ENCODE measurements at regions not wholly inside any gene's neighbourhood (a gene's known extent, or its start where the extent isn't known, plus 50 kb on each side); places are given as distances from the start of the nearest gene placed in this dataset.

DNA sequence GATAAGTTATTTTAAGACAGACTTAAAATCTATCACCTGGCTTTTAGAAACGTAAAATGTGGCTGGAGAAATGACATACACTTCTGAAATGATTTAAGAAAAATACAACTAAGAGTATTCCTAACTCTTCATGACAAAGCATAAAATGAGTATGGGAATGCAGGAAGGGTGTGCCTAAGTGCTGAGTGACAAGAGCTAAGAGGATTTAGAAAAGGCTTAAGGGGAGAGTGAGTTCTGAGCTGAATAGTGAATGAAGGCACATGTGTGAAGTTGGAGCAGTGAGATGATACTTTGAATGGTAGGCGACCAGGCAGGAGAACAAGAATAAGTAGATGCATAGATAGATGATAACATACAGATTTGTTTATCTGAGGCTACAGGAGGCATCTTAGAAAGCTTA lies 458.3 kb upstream of the TENM3 start:
- Histone ChIP-seq H3K36me3 (no peaks in the 10 kb centered on the region), H3K9me3 (no peaks in the 10 kb centered on the region), H3K27me3 (no peaks in the 10 kb centered on the region), H3K27ac (no peak overlapping the region), H3K4me1 (no peaks in the 10 kb centered on the region), H3K4me3 (no peak overlapping the region)
- intact Hi-C loops (cut with DNase I) = no loop called here
- no peak for ATAC-seq
- TF ChIP-seq, protein P1, sequence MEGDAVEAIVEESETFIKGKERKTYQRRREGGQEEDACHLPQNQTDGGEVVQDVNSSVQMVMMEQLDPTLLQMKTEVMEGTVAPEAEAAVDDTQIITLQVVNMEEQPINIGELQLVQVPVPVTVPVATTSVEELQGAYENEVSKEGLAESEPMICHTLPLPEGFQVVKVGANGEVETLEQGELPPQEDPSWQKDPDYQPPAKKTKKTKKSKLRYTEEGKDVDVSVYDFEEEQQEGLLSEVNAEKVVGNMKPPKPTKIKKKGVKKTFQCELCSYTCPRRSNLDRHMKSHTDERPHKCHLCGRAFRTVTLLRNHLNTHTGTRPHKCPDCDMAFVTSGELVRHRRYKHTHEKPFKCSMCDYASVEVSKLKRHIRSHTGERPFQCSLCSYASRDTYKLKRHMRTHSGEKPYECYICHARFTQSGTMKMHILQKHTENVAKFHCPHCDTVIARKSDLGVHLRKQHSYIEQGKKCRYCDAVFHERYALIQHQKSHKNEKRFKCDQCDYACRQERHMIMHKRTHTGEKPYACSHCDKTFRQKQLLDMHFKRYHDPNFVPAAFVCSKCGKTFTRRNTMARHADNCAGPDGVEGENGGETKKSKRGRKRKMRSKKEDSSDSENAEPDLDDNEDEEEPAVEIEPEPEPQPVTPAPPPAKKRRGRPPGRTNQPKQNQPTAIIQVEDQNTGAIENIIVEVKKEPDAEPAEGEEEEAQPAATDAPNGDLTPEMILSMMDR (IDR thresholded peaks at IDR 0.05) = no peak
- DNase-seq = no peak

DNA sequence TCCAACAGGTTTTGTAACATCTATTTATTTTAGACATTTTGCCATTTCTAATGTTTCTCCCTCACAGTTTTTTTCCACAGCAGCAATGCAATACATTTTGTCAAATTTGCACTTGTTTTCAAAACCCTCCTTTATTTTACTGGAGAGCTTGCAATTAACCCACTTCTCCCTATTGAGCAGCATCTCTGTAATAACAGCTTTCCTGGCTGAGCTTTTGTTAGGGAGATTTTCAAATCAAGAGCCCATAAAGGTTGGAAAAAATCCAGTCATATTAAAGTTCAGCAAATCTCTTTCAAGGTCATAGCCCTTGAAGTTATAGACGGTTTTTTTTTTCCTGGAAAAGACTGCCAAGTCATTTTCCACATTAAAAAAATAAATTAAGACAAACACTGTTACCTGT lies 450.6 kb upstream of the TENM3 start:
- intact Hi-C loops (cut with DNase I) = no loop called here
- H3K4me3 ChIP-seq = no peak overlapping the region
- ATAC-seq = no peak
- no peaks in the 10 kb centered on the region for H3K36me3 ChIP-seq
- no peak for DNase-seq
- no peaks in the 10 kb centered on the region for H3K27me3 ChIP-seq
- H3K4me1 ChIP-seq = no peaks in the 10 kb centered on the region
- TF ChIP-seq, protein P1 (IDR thresholded peaks at IDR 0.05) = no peak
- H3K27ac ChIP-seq = no peak overlapping the region
- no peaks in the 10 kb centered on the region for H3K9me3 ChIP-seq

DNA sequence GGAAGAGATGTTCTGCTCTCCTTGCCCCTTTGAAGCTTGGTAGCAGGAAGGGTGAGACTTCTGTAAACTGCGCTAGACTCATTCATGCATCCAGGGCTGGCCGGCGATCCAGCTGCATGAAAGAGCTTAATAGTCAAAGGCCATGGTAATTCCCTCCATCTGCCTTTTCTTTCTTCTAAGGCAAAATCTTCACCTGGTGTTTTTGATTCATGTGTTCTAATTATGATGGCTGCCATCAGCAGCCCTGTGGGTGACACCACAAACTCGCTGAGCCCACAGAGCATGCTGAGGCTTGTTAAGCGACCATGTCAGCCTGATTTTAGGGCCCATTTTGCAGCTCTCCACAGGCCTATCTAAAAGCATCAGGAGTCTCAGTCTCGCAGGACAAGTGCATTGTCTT lies 450.1 kb upstream of the TENM3 start:
- H3K4me1 ChIP-seq = no peaks in the 10 kb centered on the region
- TF ChIP-seq, protein P1 (IDR thresholded peaks at IDR 0.05) = no peak
- H3K4me3 ChIP-seq = no peak overlapping the region
- intact Hi-C loops (cut with DNase I) = no loop called here
- ATAC-seq = no peak
- no peak for DNase-seq
- no peaks in the 10 kb centered on the region for H3K9me3 ChIP-seq
- H3K36me3 ChIP-seq = no peaks in the 10 kb centered on the region
- no peaks in the 10 kb centered on the region for H3K27me3 ChIP-seq
- H3K27ac ChIP-seq = no peak overlapping the region

DNA sequence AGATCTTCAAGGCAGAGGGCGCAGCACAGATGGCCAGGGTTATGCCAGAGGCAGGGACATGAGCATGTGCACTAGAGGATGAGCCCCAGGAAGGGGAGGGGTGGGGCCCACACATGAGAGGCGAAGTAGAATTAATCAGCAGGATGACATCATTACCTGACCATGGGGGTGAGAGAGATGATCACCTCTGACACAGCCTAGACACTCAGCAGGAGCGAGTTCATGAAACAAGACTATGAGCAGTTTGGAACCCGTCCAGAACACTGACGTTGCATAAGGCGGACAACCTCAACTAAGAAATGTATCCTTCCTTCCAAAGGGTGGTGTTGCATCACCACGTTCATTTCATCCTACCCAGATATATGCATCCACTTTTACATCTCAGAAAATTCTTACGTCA lies 446.7 kb upstream of the TENM3 start:
- no peak overlapping the region for H3K27ac ChIP-seq
- intact Hi-C loops (cut with DNase I) = no loop called here
- no peak for ATAC-seq
- no peak overlapping the region for H3K4me3 ChIP-seq
- DNase-seq = no peak
- TF ChIP-seq, protein P1 (IDR thresholded peaks at IDR 0.05) = no peak
- no peaks in the 10 kb centered on the region for H3K9me3 ChIP-seq
- H3K4me1 ChIP-seq = no peaks in the 10 kb centered on the region
- H3K36me3 ChIP-seq = no peaks in the 10 kb centered on the region
- no peaks in the 10 kb centered on the region for H3K27me3 ChIP-seq

DNA sequence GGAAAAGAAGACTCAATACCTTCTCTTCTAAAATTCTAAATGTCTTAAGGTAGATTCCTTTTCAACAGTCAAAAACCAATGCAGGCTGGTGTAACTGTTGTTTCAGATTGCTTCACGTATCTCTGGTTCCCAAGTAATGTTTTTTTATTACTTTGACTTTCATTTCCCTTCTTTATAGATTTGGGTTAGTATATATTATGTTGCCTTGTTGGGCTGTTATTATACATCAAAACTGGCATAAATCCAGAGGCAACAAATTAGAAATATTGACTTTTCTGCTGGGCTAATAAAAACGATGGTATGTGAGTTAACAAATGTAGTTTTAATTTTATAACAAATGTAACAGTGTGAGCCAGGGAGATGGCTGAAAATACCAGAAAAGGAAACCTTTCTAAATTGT lies 444.7 kb upstream of the TENM3 start:
- no peaks in the 10 kb centered on the region for H3K4me1 ChIP-seq
- H3K4me3 ChIP-seq = no peak overlapping the region
- no peaks in the 10 kb centered on the region for H3K27me3 ChIP-seq
- intact Hi-C loops (cut with DNase I) = no loop called here
- no peaks in the 10 kb centered on the region for H3K9me3 ChIP-seq
- ATAC-seq (no peak), DNase-seq (no peak)
- no peak overlapping the region for H3K27ac ChIP-seq
- TF ChIP-seq, protein P1 (IDR thresholded peaks at IDR 0.05) = no peak
- no peaks in the 10 kb centered on the region for H3K36me3 ChIP-seq

DNA sequence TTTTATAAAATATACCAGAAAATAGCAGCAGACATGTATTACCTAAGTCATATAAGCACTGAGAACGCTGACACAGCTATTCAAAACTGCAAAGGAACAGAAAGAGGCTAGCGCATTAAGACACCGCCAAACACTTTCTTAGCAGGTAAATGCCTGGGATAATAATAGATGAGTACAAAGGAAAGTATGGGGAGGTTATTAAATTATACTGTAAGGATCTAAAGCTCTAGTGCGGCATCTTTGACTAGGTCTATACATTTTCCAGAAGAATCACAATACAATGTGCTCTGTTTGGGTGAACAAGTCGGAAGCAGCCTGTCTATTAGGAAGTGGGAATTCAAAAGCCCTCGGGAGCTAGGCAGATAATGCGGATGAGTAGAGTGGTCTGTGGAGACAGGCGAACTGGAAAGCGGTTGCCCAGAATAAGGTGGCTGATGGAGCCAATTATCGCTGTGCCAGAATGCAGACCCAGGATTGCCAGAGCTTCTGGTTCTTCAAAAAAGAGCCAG lies 443.6 kb upstream of the TENM3 start:
- TF ChIP-seq, protein P1 (IDR thresholded peaks at IDR 0.05) = no peak
- no peak for DNase-seq
- intact Hi-C loops (cut with DNase I) = no loop called here
- Histone ChIP-seq H3K4me1 (no peaks in the 10 kb centered on the region), H3K9me3 (no peaks in the 10 kb centered on the region), H3K27ac (no peak overlapping the region), H3K4me3 (no peak overlapping the region), H3K27me3 (no peaks in the 10 kb centered on the region), H3K36me3 (no peaks in the 10 kb centered on the region)
- no peak for ATAC-seq
